ENCODE measurements at regions not wholly inside any gene's neighbourhood (a gene's known extent, or its start where the extent isn't known, plus 50 kb on each side); places are given as distances from the start of the nearest gene placed in this dataset.
"Not testable (repeated sequence)": the region's sequence is repeated elsewhere in the genome, so short reads cannot be mapped to it uniquely, and the experiment has no call there.

GRCh38 chr12:25787701-25788100 lies 170.8 kb upstream of the RASSF8 start:
- no peak for DNase-seq (ENCODE audit: low read depth in 2 of 3, low spot score in 2 of 3)

GRCh38 chr12:25788707-25789442 lies 169.6 kb upstream of the RASSF8 start:
- no peak for DNase-seq (ENCODE audit: low read depth in 2 of 3, low spot score in 2 of 3)

GRCh38 chr12:25789541-25789944 lies 168.9 kb upstream of the RASSF8 start:
- DNase-seq (ENCODE audit: low read depth in 2 of 3, low spot score in 2 of 3), result no peak

GRCh38 chr12:25792031-25792430 lies 166.5 kb upstream of the RASSF8 start:
- DNase-seq (ENCODE audit: low read depth in 2 of 3, low spot score in 2 of 3), result no peak

- DNase-seq (ENCODE audit: low read depth in 2 of 3, low spot score in 2 of 3), result no peak
Observed at GRCh38 chr12:25793196-25793595, 165.3 kb upstream of the RASSF8 start.

GRCh38 chr12:25794571-25794970 lies 163.9 kb upstream of the RASSF8 start:
- no peak for DNase-seq (ENCODE audit: low read depth in 2 of 3, low spot score in 2 of 3)

GRCh38 chr12:25796523-25797000 lies 161.9 kb upstream of the RASSF8 start:
- DNase-seq (ENCODE audit: low read depth in 2 of 3, low spot score in 2 of 3), result peak in 1 of 3 donors; percentile 37

- DNase-seq (ENCODE audit: low read depth in 2 of 3, low spot score in 2 of 3), result no peak
Observed at GRCh38 chr12:25797386-25797785, 161.1 kb upstream of the RASSF8 start.

GRCh38 chr12:25797949-25798348 lies 160.5 kb upstream of the RASSF8 start:
- DNase-seq (ENCODE audit: low read depth in 2 of 3, low spot score in 2 of 3), result no peak

GRCh38 chr12:25800101-25800500 lies 158.4 kb upstream of the RASSF8 start:
- DNase-seq (ENCODE audit: low read depth in 2 of 3, low spot score in 2 of 3), result peak in 1 of 3 donors; percentile 62

GRCh38 chr12:25801734-25802133 lies 156.7 kb upstream of the RASSF8 start:
- DNase-seq (ENCODE audit: low read depth in 2 of 3, low spot score in 2 of 3), result no peak

GRCh38 chr12:25802143-25802542 lies 156.3 kb upstream of the RASSF8 start:
- no peak for DNase-seq (ENCODE audit: low read depth in 2 of 3, low spot score in 2 of 3)

- DNase-seq (ENCODE audit: low read depth in 2 of 3, low spot score in 2 of 3), result not testable (repeated sequence)
Observed at GRCh38 chr12:25803029-25803664, 155.3 kb upstream of the RASSF8 start.

GRCh38 chr12:25804286-25804685 lies 154.2 kb upstream of the RASSF8 start:
- DNase-seq (ENCODE audit: low read depth in 2 of 3, low spot score in 2 of 3), result not testable (repeated sequence)

GRCh38 chr12:25806271-25806670 lies 152.2 kb upstream of the RASSF8 start:
- peak in 2 of 3 donors; percentile 26 to 34 for DNase-seq (ENCODE audit: low read depth in 2 of 3, low spot score in 2 of 3)

GRCh38 chr12:25808604-25809003 lies 149.9 kb upstream of the RASSF8 start:
- DNase-seq (ENCODE audit: low read depth in 2 of 3, low spot score in 2 of 3), result no peak

GRCh38 chr12:25810683-25811082 lies 147.8 kb upstream of the RASSF8 start:
- DNase-seq (ENCODE audit: low read depth in 2 of 3, low spot score in 2 of 3), result no peak

GRCh38 chr12:25811656-25812126 lies 146.8 kb upstream of the RASSF8 start:
- no peak for DNase-seq (ENCODE audit: low read depth in 2 of 3, low spot score in 2 of 3)

GRCh38 chr12:25812295-25812694 lies 146.2 kb upstream of the RASSF8 start:
- no peak for DNase-seq (ENCODE audit: low read depth in 2 of 3, low spot score in 2 of 3)

GRCh38 chr12:25813843-25814242 lies 144.6 kb upstream of the RASSF8 start:
- DNase-seq (ENCODE audit: low read depth in 2 of 3, low spot score in 2 of 3), result no peak

- DNase-seq (ENCODE audit: low read depth in 2 of 3, low spot score in 2 of 3), result no peak
Observed at GRCh38 chr12:25816637-25817036, 141.8 kb upstream of the RASSF8 start.

- DNase-seq (ENCODE audit: low read depth in 2 of 3, low spot score in 2 of 3), result no peak
Observed at GRCh38 chr12:25817166-25817565, 141.3 kb upstream of the RASSF8 start.

All from hematopoietic multipotent progenitor cell (in vitro differentiated cells).